ENCODE measurements at regions not wholly inside any gene's neighbourhood (a gene's known extent, or its start where the extent isn't known, plus 50 kb on each side); places are given as distances from the start of the nearest gene placed in this dataset.
"Not testable (repeated sequence)": the region's sequence is repeated elsewhere in the genome, so short reads cannot be mapped to it uniquely, and the experiment has no call there.

GRCh38 chr5:108530706-108531105 is 148.8 kb upstream of the FBXL17 start:
- DNase-seq (ENCODE audit: low spot score): no peak

GRCh38 chr5:108529381-108529780 is 147.5 kb upstream of the FBXL17 start:
- peak; percentile 57 for DNase-seq (ENCODE audit: low spot score)

GRCh38 chr5:108528655-108529054 is 146.8 kb upstream of the FBXL17 start:
- no peak for DNase-seq (ENCODE audit: low spot score)

GRCh38 chr5:108524564-108524963 is 142.7 kb upstream of the FBXL17 start:
- no peak for DNase-seq (ENCODE audit: low spot score)

- no peak for DNase-seq (ENCODE audit: low spot score)
Observed at GRCh38 chr5:108523360-108523759, 141.5 kb upstream of the FBXL17 start.

- peak; percentile 77 for DNase-seq (ENCODE audit: low spot score)
Observed at GRCh38 chr5:108521841-108522506, 140.1 kb upstream of the FBXL17 start.

GRCh38 chr5:108521011-108521700 is 139.3 kb upstream of the FBXL17 start:
- no peak for DNase-seq (ENCODE audit: low spot score)

- no peak for DNase-seq (ENCODE audit: low spot score)
Observed at GRCh38 chr5:108516785-108517184, 134.9 kb upstream of the FBXL17 start.

- peak; percentile 9 for DNase-seq (ENCODE audit: low spot score)
Observed at GRCh38 chr5:108515517-108516105, 133.7 kb upstream of the FBXL17 start.

GRCh38 chr5:108508979-108509378 is 127.1 kb upstream of the FBXL17 start:
- DNase-seq (ENCODE audit: low spot score): no peak

- DNase-seq (ENCODE audit: low spot score): no peak
Observed at GRCh38 chr5:108507631-108508030, 125.7 kb upstream of the FBXL17 start.

- DNase-seq (ENCODE audit: low spot score): no peak
Observed at GRCh38 chr5:108505608-108506007, 123.7 kb upstream of the FBXL17 start.

- DNase-seq (ENCODE audit: low spot score): no peak
Observed at GRCh38 chr5:108504974-108505373, 123.1 kb upstream of the FBXL17 start.

GRCh38 chr5:108503986-108504385 is 122.1 kb upstream of the FBXL17 start:
- no peak for DNase-seq (ENCODE audit: low spot score)

GRCh38 chr5:108495615-108496014 is 113.7 kb upstream of the FBXL17 start:
- DNase-seq (ENCODE audit: low spot score): not testable (repeated sequence)

GRCh38 chr5:108487951-108488350 is 106.1 kb upstream of the FBXL17 start:
- DNase-seq (ENCODE audit: low spot score): no peak

- DNase-seq (ENCODE audit: low spot score): no peak
Observed at GRCh38 chr5:108484035-108484434, 102.1 kb upstream of the FBXL17 start.

GRCh38 chr5:108481355-108481931 is 99.5 kb upstream of the FBXL17 start:
- peak; percentile 49 for DNase-seq (ENCODE audit: low spot score)

GRCh38 chr5:108472237-108472636 is 90.3 kb upstream of the FBXL17 start:
- no peak for DNase-seq (ENCODE audit: low spot score)

GRCh38 chr5:108467563-108467962 is 85.7 kb upstream of the FBXL17 start:
- no peak for DNase-seq (ENCODE audit: low spot score)

- peak; percentile 78 for DNase-seq (ENCODE audit: low spot score)
Observed at GRCh38 chr5:108461628-108462367, 79.9 kb upstream of the FBXL17 start.

GRCh38 chr5:108459769-108460168 is 77.9 kb upstream of the FBXL17 start:
- no peak for DNase-seq (ENCODE audit: low spot score)

Data from GM03348 (cell line).